CD1c-positive myeloid dendritic cell (primary cell): ENCODE measurements at regions not wholly inside any gene's neighbourhood (a gene's known extent, or its start where the extent isn't known, plus 50 kb on each side); places are given as distances from the start of the nearest gene placed in this dataset.

Experiments
- DNase-seq: peaks from one replicate; pipeline ENCODE4 v3.0.0-alpha.2; 2016; ENCODE audit errors: extremely low spot score

DNA sequence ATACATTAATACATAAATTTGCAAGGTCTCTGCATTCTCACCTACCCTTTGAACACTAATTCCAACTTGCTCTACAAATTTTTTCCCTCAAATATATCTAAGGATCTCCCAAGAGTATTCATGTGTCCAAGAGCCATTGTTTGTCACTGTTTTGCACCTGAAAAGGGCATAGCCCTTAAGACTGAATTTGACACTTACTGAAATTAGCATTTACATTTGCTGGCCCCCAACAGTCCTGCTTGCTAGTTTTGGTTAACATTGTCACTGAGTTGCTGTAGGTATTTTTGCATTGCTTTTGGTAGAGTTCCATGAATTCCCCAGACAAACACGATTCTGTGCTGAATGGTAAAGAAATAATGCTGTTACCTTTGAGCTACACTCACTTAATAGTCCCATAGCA, 57.3 kb downstream of the KCNA4 start:
- DNase-seq = no peak

DNA sequence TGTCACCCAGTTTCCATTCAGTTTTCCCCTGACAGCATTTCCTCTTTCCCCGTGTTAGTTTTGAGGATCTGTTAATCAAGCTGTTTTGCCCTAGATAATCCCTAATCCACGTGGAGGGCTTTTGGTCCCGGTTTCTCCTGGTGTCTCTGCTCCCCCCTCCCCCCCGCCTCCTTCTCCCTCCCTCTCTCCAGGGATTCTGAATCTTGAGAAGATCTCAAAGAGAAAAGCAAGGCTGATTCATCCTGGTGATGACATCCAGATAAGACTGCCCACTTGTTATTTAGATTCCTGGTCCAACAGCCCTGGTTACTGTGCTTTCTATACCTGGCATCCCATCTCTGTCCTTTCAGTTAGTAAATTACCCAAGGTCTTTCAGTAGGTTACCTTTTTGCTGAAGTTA, 59.4 kb downstream of the KCNA4 start:
- DNase-seq = no peak

DNA sequence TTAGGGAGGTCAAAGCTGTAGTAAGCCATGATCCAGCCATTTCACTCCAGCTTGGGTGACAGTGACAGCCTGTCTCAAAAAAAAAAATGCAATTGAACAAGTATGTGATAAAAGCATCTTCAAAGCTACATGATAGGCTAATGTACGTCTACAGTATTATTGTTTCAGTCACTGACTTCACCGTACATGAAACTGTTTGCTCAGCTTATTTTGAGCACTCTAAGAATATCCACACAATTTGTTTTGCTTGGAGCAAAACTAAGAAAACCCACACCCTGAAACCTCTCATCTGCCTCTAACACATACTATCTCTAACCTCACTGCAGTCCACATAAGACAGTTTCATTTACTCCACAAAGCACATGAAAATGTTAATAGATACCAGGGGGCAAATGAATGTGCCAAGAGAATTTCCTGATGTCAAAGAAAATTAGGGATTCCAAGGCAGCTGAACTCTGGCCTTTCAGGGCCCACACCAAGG, 60.7 kb downstream of the KCNA4 start:
- DNase-seq = no peak

DNA sequence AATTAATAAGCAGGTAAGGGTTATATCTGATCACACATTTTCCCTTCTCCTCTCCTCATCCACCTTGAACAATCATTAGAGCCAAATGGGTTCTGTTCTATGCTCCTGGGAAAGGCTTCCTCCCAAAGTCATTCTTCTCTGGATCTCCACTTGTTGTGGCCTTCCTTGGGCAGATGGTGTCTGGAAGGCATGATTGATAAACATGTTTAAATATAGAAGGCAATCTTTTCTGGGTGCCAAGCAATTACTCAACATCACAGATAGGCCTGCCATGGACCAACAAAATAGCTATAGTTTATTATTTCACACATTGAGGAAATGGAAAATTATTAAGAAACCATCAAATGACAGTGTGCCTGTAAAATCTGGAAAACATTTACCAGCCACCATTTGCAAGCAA, 73.5 kb downstream of the KCNA4 start:
- no peak for DNase-seq

DNA sequence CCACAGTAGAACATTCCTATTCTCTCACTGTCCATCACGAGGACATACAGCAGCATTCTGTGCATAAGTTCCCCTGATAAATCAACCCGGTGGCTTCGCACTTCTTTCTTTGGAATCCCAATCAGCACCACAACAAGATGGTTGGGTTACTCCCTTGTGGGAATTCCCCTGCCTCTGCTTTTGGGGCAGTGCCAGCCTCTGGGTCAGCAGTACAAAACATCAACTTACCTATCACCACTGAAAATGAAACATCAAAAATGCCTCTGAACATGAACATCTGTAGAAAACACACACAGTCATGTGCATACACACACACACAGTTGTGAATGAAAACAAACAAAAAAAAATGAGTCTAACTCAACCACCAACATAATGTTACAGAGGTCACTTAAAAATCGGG, 79.3 kb downstream of the KCNA4 start:
- no peak for DNase-seq

DNA sequence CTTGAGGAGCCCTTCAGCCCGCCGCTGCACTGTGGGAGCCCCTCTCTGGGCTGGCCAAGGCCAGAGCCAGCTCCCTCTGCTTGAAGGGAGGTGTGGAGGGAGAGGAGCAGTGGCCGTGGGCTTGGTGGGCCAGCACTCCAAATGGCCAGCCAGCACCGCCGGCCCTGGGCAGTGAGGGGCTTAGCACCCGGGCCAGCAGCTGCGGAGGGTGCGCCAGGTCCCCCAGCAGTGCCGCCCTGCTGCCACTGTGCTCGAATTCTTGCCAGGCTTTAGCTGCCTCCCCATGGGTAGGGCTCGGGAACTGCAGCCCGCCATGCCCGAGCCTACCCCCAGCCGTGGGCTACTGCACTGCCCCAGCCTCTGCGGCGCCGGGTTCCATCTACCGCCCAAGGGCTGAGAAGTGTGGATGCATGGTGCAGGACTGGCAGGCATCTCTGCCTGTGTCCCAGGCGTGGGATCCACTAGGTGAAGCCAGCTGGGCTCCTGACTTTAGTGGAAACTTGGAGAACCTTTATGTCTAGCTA, 82.7 kb downstream of the KCNA4 start:
- DNase-seq = no peak

DNA sequence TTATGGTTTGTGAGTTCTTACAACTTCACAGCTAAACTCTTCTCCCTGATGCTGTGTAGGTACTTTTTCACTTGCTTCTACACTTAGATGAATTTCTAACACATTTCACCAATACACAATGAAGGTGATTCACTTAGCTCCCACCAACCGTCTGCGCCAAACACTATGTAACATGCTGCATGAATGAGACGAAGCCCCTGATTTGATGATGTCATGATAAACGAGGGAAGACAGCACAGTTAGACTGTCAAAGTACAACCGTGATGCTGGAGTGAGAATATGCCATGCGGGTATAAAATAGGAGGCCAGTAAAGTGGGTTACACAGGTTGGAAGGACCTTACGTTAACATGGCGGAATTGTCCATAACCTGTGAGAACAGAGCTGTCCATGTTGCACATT, 100.8 kb downstream of the KCNA4 start:
- no peak for DNase-seq

DNA sequence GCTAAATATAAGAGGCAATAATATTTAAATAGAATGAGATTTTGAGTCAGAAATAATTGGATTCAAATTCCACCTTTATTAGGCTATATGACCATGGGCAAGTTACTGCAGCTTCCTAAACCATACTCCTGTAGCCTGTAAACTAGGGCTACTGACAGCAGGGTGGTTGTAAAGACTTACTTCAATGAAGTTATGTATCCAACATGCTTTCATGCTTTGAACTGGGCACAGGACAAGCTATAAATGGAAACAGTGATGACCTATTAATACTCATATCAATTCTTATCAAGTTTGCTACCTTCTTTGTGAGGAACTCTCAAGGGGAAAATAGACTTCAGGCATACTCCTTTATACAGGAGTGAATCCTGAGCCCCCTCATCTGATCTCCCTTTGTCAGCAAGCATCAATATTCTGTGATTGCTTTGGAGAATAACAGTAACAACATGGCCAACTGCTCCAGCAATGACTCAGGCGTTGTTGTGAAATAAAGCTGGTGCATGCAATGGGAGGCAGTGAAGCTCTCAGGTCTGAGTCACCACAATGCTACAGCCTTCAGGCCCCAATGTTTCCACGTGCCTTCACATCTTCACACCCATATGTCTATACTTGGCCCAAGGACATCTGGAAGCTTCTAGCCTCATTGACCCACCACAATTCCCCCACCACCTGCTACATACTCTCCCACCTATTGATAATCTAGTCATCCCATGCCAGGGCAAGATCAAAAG, 102.5 kb downstream of the KCNA4 start:
- DNase-seq = no peak

DNA sequence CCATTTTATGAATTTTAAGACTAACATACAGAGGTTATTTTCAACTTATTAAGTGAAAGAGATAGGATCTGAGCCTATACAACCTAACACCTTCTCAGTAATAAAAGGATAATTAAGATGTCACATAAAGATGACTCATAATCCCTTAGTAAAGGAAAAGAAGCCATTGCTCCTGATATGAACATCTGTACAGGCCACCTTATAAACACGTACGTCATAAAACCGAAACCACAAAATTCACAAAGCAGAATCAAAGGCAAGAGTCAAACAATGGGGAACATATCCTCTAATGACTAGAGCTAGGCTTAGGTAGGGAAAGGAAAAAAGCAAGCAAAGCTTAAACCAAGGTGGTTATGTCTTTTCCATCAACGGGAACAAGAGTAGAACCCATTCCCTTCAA, 103.5 kb downstream of the KCNA4 start:
- DNase-seq = no peak

DNA sequence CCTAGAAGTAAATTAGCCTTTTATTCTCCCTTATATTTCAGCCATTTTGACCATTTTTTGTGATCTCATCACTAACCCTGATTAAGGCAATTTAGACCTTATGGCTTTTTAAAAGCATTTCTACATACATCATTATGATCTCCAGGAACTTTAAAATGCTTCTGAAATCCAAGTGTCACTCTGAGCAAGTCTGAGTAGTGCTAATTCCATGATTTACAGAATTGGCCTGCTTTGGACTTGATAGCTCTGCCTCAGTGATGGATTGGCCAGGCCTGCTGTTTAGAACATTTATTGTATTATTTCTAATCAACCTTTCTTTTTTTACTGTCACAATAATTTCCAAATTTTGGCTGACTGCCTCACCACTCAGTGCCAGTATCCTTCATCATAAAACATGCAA, 116.4 kb downstream of the KCNA4 start:
- no peak for DNase-seq

DNA sequence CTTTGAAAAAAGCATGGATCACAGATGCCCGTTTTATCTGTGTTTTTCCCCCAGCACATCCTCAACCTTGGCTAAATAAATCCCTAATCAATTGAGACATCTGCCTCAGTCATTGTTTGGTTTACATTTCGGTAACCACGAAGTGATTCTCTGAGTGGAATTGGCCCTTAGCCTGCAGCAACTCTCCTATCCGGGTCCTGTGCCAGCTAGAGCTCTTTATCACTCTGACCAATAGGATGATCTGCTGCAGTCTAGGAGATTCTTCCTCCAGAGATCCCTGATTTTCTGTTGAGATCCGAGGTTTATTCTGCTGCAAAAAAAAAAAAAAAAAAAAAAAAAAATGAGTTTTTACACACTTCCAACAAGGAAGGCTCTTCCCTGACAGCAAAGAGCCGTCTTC, 137.3 kb downstream of the KCNA4 start:
- no peak for DNase-seq

DNA sequence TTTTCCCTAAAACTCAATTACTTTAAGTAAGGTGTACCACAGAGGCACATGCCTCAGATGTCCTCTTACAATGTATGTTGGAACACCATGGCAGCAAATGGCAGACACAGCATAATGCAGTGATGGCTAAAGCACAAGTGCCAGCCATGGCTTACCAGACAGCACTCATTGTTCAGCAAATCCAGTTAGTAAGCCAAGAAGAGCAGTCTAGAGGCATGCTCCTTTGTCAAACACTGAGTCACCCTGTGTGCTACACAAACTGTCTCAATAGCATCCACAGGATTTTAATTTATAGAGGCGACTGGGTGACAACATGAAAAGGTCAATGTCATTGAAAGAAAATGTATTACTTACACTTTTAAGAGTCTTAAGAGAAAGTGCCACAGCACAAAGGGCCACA, 140.6 kb downstream of the KCNA4 start:
- DNase-seq = no peak

DNA sequence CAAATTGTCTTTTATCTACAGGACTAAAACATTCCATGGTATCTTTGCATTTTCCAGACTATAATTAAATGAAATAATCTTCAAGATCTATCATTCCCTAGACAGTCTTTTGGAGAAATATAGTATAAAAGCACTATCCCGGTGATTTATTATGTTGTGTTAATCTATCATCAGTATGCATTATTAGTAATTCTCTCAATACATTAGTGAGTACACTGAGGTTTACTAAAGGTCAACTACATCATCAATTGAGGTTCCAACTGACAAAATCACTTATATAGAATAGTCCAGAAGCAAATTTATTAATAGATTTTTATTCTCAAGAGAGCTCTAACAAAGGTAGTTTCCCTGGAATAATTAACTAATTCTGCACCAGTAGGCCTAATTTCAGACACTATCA, 169.6 kb downstream of the KCNA4 start:
- no peak for DNase-seq

DNA sequence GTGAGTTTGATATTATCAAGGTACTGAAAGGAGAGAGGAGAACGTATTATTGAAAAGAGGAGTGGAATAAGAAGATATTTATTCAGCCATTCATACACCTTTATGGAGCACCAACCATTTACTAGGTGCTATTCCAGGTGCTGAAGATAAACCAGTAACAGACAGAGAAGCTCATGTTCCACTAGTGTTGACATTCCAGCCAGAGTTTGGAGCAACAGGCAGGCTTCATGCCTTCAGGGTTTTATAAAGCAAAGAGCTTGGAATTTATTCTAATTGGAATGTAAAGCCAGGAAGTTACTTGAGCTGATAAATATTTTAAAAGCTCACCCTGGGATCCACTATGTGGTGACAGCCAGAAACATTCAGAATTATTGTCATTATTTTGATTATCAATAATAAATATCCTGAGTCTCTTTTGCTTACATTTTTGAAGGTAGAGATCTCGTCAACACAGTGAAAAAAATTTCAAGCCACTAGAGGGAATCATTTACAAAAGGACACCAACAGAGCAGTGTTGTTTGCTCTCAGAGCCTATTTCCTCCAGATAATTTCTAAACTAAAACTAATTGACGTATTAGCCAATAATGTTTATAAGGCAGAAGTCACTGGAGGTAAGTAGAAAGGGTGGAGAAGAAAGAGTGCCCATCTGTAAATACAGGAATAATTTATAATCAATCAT, 172.0 kb downstream of the KCNA4 start:
- no peak for DNase-seq

DNA sequence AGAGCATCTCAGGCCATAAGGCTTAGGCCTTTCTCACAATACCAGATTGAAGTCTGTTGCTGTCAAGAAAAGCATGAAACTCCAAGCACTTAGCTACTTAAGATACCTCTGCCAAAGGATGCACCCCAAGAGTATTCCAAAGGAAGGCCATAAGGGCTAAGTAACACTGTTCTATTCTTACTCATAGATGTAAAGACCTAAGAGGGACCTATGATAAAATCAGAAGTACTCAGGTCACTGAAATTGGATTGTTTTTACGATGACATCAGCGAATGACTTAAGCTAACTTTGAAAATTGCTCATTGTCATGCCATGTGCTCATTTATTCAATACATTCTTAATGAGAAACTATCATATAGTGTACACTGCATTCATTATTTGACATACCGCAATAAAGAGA, 172.8 kb downstream of the KCNA4 start:
- DNase-seq = no peak

DNA sequence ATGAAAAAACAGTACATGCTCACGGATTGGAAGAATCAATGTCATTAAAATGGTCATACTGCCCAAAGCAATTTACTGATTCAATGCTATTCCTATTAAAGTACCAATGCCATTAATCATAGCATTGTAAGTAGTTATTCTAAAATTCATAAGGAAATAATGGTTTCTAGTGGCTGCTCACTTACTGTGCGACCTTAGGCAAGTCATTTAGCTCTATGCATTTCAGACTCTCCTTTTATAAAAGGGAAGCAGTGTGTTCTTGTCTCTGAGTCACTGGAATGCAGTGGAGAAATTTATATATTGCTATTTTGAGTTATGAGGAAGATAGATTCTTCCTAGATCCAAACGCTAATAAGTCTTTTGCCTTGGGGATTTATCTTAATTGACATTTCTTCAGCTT, 174.8 kb downstream of the KCNA4 start:
- no peak for DNase-seq

DNA sequence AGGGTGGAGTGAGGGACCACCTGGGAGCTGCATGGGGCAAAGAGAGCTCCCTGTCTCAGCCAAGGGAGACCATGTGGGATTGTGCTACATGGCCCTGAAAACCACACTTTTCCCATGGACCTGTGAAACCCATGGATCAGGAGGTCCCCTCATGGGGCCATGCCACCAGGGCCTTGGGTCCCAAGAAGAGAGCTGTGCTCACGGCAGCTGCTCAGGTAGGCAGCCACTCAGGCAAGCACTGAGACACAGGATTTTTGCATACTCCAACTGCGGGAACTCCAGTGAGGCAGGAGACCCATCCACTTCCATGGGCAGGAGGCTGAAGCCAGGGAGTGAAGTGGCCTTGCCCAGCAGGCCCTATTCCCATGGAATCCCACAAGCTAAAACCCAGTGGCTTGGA, 190.0 kb downstream of the KCNA4 start:
- DNase-seq = no peak

DNA sequence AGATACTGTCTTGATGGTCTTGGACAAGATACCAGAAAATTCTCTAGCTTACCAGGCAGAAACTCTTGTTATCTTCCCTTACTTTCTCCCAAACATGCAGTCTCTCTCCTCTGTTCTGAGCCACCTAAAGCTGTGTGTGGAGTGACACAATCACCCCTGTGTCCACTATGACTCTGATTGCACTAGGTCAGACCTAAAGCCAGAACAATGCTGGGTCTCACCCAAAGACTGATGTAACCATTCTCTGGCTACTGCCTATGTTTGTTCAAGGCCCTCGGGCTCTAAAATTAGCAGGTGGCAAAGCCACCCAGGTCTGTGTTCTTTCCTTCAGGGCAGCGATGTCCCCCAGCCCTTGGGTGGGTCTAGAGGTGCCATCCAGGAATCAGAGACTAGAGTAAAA, 200.5 kb downstream of the KCNA4 start:
- no peak for DNase-seq

DNA sequence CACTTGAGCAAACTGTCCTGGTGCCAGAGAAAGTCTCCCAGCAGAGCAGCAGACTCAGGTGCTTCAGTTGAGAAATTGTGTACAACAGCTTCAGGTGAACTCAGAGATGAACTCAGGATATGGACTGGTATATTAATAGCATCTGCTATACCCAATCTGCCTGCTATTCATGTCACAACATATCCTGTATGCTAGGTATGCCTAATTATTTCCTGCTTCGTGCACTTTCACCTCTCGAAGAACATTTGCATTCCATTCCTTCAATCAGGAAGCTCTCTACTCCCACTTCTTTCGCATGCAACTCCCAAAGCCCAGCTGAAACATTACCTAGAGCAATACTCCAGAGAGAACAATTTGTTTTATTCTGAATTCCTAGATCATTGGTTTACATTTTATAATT, 207.7 kb downstream of the KCNA4 start:
- no peak for DNase-seq

DNA sequence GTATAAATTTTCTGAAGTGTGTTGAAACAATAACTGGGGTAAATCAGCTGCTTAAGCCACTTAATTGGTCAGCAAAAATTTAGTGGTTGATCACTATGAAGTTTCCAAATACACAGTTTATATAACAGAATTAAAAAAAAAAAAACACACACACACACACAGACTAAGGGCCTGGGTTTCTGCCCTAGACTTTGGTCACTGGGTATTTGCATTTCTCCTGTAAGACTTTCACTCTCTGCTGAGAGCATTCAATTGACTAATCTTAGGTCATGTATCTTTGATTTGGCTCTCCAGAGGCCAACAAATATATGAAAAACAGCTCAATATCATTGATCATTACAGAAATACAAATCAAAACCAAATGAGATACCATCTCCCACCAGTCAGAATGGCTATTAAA, 214.3 kb downstream of the KCNA4 start:
- DNase-seq = no peak

DNA sequence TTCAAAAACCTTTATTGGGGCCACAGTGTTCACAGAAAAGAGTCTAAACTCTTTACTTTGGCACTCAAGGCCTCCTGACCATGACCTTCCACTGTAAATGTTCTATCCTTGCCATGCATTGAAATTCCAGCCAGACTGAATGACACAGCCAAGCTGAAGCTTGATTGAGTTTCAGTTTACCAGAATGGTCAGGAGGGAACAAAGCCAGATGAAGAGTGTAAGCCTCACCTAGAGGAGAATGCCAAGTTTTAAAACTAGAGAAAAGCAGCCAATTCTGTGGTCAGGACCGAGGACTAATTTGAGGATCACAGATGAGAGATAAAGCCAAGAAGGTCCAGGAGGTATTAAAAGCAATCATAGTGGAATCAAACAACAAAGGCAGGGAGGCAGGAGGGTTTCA, 215.3 kb downstream of the KCNA4 start:
- no peak for DNase-seq

DNA sequence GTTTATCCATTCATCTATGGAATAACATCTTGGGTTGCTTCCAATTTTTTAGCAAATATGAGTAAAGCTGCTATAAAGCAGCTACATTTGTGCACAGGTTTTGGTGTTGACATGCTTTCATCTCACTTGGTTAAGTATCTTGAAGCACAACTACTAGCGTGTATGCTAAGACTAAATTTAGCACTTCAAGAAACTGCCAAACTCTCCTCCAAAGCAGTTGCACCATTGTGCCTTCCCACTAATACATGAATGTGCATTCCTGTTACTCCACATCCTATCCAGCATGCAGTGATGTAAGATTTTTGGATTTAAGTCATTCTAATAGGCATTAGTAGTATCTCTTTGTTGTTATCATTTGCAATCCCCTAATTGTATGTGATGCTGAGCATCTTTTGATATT, 230.7 kb downstream of the KCNA4 start:
- no peak for DNase-seq

DNA sequence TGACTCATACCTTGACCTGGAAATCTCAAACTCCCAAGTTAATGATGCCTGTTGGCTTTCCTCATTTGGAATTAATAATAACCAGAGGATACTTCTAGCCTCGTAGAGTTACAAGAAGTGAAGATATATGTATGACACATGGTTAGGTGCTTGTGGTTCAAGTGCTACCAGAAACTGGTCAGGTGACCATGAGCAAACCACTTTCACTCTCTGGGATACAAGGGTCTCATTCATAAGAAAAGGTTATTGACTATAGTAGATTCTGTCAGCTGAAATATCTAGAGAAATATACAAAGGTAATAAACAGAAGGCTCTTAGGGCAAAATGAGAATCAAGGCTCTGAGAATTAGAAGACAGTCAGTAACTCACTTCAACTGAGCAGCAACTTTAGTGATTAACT, 233.3 kb downstream of the KCNA4 start:
- DNase-seq = no peak

DNA sequence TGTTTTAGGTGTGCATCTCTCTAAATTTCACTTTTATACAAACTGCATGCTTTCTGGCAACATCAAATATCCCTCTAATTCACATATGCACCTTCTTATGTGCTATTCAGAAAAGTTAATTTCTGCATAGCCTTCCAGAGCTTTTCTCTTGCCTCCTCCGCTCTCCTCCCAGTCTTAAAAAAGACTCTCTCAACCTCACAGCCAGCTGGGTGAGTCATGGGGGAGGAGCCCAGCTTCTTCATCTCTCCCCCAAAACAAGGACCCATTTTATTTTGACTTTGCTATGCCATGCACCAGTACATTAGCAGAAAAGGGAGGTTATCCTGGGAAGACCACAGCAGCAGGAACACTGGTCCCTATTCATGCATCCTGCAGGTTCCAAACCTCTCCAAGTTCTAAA, 234.4 kb downstream of the KCNA4 start:
- no peak for DNase-seq
